ENCODE measurements at regions not wholly inside any gene's neighbourhood (a gene's known extent, or its start where the extent isn't known, plus 50 kb on each side); places are given as distances from the start of the nearest gene placed in this dataset.

GRCh38 chr4:45831692-45832091 is 292.2 kb downstream of the GABRG1 start:
- TF ChIP-seq, protein P1, sequence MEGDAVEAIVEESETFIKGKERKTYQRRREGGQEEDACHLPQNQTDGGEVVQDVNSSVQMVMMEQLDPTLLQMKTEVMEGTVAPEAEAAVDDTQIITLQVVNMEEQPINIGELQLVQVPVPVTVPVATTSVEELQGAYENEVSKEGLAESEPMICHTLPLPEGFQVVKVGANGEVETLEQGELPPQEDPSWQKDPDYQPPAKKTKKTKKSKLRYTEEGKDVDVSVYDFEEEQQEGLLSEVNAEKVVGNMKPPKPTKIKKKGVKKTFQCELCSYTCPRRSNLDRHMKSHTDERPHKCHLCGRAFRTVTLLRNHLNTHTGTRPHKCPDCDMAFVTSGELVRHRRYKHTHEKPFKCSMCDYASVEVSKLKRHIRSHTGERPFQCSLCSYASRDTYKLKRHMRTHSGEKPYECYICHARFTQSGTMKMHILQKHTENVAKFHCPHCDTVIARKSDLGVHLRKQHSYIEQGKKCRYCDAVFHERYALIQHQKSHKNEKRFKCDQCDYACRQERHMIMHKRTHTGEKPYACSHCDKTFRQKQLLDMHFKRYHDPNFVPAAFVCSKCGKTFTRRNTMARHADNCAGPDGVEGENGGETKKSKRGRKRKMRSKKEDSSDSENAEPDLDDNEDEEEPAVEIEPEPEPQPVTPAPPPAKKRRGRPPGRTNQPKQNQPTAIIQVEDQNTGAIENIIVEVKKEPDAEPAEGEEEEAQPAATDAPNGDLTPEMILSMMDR (IDR thresholded peaks at IDR 0.05; ENCODE audit: insufficient read depth, low read depth, low read length, missing control alignments) = no peak
- DNase-seq (ENCODE audit: low read depth) = no peak
- no peak overlapping the region for H3K4me3 ChIP-seq (ENCODE audit: low read depth, low read length)

- H3K4me3 ChIP-seq (ENCODE audit: low read depth, low read length) = no peak overlapping the region
- no peak for DNase-seq (ENCODE audit: low read depth)
Measured at GRCh38 chr4:45803994-45804393, 319.9 kb downstream of the GABRG1 start.

DNA sequence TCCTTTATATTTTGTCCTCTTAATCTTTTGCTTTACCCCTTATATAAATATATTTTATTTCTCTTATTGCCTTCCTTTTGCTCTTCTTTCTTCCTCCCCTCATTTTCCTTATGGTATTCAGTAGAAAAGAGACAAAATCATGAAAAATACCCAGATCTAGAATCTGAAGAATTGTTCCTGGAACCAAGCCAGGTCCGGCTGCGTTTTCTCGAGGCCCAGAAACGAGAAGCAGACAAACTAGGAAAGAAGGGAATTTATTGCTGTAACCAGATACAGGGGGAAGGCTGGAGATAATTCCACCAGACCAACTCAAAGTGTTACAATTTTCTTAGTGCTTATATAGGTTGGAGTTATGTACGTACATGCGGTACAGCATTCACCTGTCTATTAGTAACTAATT is 328.7 kb downstream of the GABRG1 start:
- TF ChIP-seq, protein P1 (IDR thresholded peaks at IDR 0.05; ENCODE audit: insufficient read depth, low read depth, low read length, missing control alignments) = no peak
- DNase-seq (ENCODE audit: low read depth) = no peak
- no peak overlapping the region for H3K4me3 ChIP-seq (ENCODE audit: low read depth, low read length)

More at GRCh38 chr4:45803994-45804393, 319.9 kb downstream of the GABRG1 start:
- TF ChIP-seq, protein P1 (IDR thresholded peaks at IDR 0.05; ENCODE audit: insufficient read depth, low read depth, low read length, missing control alignments) = no peak

GRCh38 chr4:45778514-45778913 is 345.3 kb downstream of the GABRG1 start:
- DNase-seq (ENCODE audit: low read depth) = no peak
- no peak overlapping the region for H3K4me3 ChIP-seq (ENCODE audit: low read depth, low read length)
- TF ChIP-seq, protein P1 (IDR thresholded peaks at IDR 0.05; ENCODE audit: insufficient read depth, low read depth, low read length, missing control alignments) = no peak

DNA sequence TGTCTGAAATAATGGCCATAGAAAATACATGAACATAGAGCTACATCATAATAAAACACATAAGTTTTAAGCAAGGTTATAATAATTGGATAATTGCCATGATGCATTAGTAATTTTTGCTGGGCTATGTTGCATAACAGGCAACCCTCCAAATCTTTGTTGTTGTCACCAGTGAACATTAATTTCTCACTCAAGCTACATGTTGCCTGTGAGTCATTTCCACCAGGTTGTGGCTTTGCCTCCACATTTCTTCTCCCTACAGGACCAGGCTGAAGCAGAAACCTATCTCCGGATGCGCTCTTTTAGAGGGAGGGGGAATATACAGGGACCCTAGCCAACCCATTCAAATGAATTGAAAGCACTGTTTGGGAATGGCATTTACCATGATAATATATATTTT is 347.7 kb downstream of the GABRG1 start:
- DNase-seq (ENCODE audit: low read depth) = no peak
- TF ChIP-seq, protein P1 (IDR thresholded peaks at IDR 0.05; ENCODE audit: insufficient read depth, low read depth, low read length, missing control alignments) = no peak
- H3K4me3 ChIP-seq (ENCODE audit: low read depth, low read length) = no peak overlapping the region

GRCh38 chr4:45770958-45771357 is 352.9 kb downstream of the GABRG1 start:
- no peak overlapping the region for H3K4me3 ChIP-seq (ENCODE audit: low read depth, low read length)
- no peak for DNase-seq (ENCODE audit: low read depth)
- TF ChIP-seq, protein P1 (IDR thresholded peaks at IDR 0.05; ENCODE audit: insufficient read depth, low read depth, low read length, missing control alignments) = no peak

GRCh38 chr4:45765521-45765920 is 358.3 kb downstream of the GABRG1 start:
- DNase-seq (ENCODE audit: low read depth) = no peak
- TF ChIP-seq, protein P1 (IDR thresholded peaks at IDR 0.05; ENCODE audit: insufficient read depth, low read depth, low read length, missing control alignments) = no peak
- no peak overlapping the region for H3K4me3 ChIP-seq (ENCODE audit: low read depth, low read length)

All from GM12865 (cell line).